DOHH2 (cell line): ENCODE measurements at regions not wholly inside any gene's neighbourhood (a gene's known extent, or its start where the extent isn't known, plus 50 kb on each side); places are given as distances from the start of the nearest gene placed in this dataset.

Source experiments
- EZH2phosphoT487 ChIP-seq: fragments of 200-600 bp; sonication (generic); IDR thresholded peaks from 2 replicates; pipeline ENCODE4 v1.6.1; 2017; ENCODE audit warnings: borderline replicate concordance, mild to moderate bottlenecking, antibody characterized with exemption, low read length, moderate library complexity, mixed read lengths
- TF ChIP-seq, protein P1 (sequence below): fragments of 200-600 bp; sonication (generic); IDR thresholded peaks from one replicate; pipeline ENCODE4 v1.5.1; 2014; ENCODE audit warnings: antibody characterized with exemption, mild to moderate bottlenecking, low read depth, low read length; ENCODE audit not compliant: poor library complexity, severe bottlenecking

- TF ChIP-seq, protein P1, sequence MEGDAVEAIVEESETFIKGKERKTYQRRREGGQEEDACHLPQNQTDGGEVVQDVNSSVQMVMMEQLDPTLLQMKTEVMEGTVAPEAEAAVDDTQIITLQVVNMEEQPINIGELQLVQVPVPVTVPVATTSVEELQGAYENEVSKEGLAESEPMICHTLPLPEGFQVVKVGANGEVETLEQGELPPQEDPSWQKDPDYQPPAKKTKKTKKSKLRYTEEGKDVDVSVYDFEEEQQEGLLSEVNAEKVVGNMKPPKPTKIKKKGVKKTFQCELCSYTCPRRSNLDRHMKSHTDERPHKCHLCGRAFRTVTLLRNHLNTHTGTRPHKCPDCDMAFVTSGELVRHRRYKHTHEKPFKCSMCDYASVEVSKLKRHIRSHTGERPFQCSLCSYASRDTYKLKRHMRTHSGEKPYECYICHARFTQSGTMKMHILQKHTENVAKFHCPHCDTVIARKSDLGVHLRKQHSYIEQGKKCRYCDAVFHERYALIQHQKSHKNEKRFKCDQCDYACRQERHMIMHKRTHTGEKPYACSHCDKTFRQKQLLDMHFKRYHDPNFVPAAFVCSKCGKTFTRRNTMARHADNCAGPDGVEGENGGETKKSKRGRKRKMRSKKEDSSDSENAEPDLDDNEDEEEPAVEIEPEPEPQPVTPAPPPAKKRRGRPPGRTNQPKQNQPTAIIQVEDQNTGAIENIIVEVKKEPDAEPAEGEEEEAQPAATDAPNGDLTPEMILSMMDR = no peak
- no peak for TF ChIP-seq EZH2phosphoT487
These were observed 448.5 kb downstream of the SOX6 start for GRCh38 chr11:15907806-15908205.
